GM12875 (cell line): ENCODE measurements at regions not wholly inside any gene's neighbourhood (a gene's known extent, or its start where the extent isn't known, plus 50 kb on each side); places are given as distances from the start of the nearest gene placed in this dataset.

Experiments
- H3K4me3 ChIP-seq: one replicate; pipeline ENCODE4 v1.5.1; 2011; ENCODE audit warnings: low read depth, low read length, control low read depth
- TF ChIP-seq, protein P1 (sequence below): IDR thresholded peaks from 2 replicates; pipeline ENCODE4 v1.5.1; 2011; ENCODE audit warnings: low read depth, mild to moderate bottlenecking, control low read depth, inconsistent platforms, low read length, moderate library complexity, borderline replicate concordance; ENCODE audit not compliant: insufficient read depth

DNA sequence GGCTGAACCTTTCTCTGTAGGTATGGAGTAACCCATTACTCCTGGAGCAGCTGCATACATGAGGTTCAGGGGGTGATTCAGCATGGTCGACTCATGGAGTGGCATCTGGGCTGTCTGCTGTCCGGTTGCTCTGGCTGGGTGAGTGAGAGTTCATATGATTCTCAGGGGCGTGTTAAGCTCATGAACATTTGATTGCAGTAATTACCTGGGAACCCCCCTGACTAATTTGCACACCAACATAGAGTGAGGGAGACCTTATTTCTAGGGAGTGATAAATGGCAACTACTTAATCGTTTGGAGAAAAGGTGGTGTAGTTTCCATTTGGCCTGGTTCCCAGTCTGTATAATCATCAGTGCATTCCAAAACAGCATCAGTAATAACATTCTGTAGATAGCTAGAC is 661.9 kb downstream of the ETS1 start:
- TF ChIP-seq, protein P1, sequence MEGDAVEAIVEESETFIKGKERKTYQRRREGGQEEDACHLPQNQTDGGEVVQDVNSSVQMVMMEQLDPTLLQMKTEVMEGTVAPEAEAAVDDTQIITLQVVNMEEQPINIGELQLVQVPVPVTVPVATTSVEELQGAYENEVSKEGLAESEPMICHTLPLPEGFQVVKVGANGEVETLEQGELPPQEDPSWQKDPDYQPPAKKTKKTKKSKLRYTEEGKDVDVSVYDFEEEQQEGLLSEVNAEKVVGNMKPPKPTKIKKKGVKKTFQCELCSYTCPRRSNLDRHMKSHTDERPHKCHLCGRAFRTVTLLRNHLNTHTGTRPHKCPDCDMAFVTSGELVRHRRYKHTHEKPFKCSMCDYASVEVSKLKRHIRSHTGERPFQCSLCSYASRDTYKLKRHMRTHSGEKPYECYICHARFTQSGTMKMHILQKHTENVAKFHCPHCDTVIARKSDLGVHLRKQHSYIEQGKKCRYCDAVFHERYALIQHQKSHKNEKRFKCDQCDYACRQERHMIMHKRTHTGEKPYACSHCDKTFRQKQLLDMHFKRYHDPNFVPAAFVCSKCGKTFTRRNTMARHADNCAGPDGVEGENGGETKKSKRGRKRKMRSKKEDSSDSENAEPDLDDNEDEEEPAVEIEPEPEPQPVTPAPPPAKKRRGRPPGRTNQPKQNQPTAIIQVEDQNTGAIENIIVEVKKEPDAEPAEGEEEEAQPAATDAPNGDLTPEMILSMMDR, result no peak
- H3K4me3 ChIP-seq, result no peak overlapping the region

DNA sequence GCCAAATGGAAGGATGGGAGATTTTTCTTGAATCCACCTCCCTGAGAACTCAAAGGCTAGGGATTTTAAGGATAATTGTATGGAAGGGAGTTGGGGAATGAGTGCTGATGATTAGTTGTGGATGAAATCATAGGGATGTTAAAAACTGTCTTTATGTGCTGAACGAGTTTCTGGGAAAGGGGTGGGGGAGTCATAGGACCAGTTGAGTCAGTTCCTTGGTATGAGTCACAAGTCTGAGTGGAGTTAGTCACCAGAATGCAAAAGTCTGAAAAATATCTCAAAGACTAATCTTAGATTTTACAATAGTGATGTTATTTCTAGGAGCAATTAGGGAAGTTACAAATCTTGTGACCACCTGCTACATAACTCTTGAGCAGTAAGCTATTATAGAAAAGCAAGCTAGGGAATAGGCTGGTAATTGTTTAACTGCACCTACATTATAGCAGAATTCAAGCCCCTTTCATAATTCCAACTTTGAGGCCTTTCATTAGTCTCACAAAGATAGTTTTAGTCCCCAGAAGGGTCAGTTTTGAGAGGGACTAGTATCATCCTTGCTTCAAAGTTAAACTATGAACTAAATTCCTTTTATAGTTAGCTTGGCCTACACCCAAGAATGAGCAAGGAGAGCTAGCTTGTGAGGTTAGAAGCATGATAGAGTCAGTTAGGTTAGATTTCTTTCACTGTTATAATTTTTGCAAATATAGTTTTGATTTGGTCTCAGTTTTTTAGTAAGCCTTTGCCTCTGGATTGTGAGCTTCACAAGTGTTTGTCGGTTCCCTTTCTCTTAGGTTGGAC is 668.0 kb downstream of the ETS1 start:
- H3K4me3 ChIP-seq, result no peak overlapping the region
- TF ChIP-seq, protein P1, result no peak

DNA sequence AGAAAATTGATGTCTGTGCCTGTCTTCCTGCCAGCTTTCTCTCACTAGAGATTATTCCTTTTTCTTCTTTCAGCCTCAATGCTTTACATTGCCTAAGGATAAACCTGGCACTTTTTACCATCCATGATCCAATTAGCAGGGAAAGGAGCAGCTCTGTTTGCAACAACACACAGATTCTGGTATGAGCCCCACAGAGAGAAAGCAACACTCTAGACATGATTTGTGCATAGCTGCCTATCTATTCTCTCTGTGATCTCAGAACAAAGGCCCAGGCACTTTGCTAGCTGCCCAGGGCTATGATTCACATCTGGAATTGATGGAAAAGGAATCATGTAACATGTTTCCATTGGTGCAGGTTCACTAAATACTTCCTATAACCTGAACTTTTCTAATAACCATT is 685.0 kb downstream of the ETS1 start:
- H3K4me3 ChIP-seq, result no peak overlapping the region
- TF ChIP-seq, protein P1, result no peak

DNA sequence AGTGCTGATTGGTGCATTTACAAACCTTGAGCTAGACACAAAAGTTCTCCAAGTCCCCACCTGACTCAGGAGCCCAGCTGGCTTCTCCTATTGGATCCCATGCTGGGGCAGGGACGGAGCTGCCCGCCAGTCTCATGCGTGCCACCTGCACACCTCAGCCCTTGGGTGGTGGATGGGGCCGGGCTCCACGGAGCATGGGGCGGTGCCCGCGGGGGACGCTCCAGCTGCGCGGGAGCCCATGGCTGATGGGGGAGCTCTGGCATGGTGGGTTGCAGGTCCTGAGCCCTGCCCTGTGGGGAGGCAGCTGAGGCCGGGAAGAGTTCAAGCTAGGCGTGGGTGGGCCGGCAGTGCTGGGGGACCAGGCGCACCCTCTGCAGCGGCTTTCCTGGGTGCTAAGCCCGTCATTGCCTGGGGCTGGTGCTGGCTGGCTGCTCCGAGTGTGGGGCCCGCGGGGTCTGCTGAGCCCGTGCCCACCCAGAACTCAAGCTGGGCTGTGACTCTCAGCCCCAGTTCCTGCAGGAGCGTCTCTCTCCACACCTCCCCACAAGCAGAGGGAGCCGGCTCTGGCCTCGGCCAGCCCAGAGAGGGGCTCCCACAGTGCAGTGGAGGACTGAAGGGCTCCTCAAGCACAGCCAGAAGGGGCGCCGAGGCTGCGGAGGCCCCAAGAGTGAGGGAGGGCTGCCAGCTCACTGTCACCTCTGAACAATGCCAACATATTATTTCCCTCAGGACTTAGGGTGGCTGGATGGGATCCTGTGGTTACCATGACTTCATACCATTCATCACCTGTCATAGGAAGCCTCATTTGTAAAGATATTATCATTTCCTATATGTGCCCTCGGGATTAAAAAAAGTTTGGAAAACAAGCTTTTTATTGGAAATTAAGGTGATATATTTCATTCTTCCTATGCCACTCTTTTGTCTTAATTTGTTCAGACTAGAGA is 688.7 kb downstream of the ETS1 start:
- no peak overlapping the region for H3K4me3 ChIP-seq
- TF ChIP-seq, protein P1, result no peak

DNA sequence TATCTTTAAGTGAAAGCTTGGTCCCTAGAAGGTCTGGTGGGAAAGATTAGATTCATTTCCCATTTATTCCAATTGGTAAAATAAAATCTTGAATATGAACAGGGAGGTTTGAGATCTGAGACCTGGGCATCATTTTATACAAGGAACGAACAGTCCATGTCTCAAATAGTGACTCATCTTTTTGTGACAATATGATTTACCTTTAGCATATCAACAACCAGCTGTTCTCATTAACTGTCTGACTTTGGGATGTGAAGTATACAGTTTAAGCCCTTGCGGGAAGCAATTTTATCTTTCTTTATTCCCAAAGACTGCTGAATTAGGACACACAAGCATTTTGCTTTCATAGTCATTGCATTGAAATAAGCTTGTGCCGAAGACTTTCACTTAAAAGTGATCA is 691.6 kb downstream of the ETS1 start:
- TF ChIP-seq, protein P1, result no peak

DNA sequence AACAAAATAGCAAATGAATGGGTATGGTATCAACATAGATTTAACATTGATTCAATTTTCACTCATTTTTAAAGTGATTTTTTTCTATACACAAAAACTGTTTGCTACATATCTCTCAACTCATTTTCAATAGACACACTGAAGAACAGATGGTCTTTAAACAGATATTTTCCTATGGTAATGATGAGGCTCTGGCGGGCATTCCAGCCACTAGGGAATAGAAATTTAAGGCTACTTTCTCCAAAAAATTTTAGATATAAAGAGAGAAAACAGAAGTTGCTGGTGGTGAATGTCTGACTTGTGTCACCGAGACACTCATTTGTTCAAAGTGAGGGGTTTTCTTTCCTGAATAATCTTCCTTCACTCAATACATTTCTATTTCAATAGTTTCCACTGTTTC is 693.0 kb downstream of the ETS1 start:
- TF ChIP-seq, protein P1, result no peak
- H3K4me3 ChIP-seq, result no peak overlapping the region

More for the DNA sequence above, 691.6 kb downstream of the ETS1 start:
- H3K4me3 ChIP-seq, result no peak overlapping the region
